Cardiac muscle cell (in vitro differentiated cells and primary cell): ENCODE measurements at regions not wholly inside any gene's neighbourhood (a gene's known extent, or its start where the extent isn't known, plus 50 kb on each side); places are given as distances from the start of the nearest gene placed in this dataset.

Experiments
- DNase-seq, 2 donors: peaks; one replicate each; pipeline versions ENCODE4 v3.0.0 to v3.0.0-alpha.2; 2010 to 2017; ENCODE audit warnings: low read depth in 1 of 2, low spot score in 1 of 2
- H3K27ac ChIP-seq: fragments of 200-600 bp; sonication (generic); 2 replicates; pipeline ENCODE4 v1.5.1; 2016
- H3K27me3 ChIP-seq: fragments of 200-600 bp; sonication (generic); 2 replicates; pipeline ENCODE4 v1.6.0; 2016; ENCODE audit warnings: control low read depth
- H3K36me3 ChIP-seq: fragments of 200-600 bp; sonication (generic); 2 replicates; pipeline ENCODE4 v1.5.1; 2016; ENCODE audit warnings: control low read depth
- H3K4me1 ChIP-seq: fragments of 200-600 bp; sonication (generic); 2 replicates; pipeline ENCODE4 v1.8.1; 2017; ENCODE audit warnings: low read depth, mild to moderate bottlenecking, mixed run types
- H3K4me3 ChIP-seq: fragments of 200-600 bp; sonication (generic); 2 replicates; pipeline ENCODE4 v1.5.1; 2016; ENCODE audit warnings: mild to moderate bottlenecking
- H3K9me3 ChIP-seq: fragments of 200-600 bp; sonication (generic); 2 replicates; pipeline ENCODE4 v1.5.1; 2017; ENCODE audit warnings: low read depth, mild to moderate bottlenecking, control low read depth
- TF ChIP-seq, protein P1 (sequence below): IDR thresholded peaks from 2 replicates; pipeline ENCODE4 v1.5.1; 2012; ENCODE audit warnings: low read depth, mild to moderate bottlenecking, low read length

DNA sequence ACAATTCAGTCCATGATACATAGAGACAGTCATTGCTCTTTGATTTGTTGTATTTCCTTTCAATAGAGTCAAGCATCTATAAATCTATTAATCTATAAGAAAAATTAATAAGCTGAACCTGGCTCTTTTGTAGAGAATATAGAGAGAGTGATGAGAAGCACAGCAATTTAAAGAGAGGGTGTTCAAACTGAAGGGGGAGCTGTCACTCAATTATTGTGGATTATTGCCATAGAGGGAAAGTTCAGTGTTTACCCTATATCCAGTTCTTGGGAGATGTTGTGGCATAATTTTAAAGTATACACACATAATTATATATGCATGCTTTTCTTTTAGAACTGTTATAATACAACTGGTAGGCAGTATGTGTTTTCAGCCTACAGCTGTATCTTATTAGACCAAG, 1469.0 kb upstream of the PABPC4L start:
- Histone ChIP-seq H3K27ac (no peak overlapping the region), H3K4me1 (no peaks in the 10 kb centered on the region), H3K27me3 (no peaks in the 10 kb centered on the region), H3K9me3 (no peaks in the 10 kb centered on the region), H3K36me3 (no peaks in the 10 kb centered on the region), H3K4me3 (no peak overlapping the region)
- TF ChIP-seq, protein P1, sequence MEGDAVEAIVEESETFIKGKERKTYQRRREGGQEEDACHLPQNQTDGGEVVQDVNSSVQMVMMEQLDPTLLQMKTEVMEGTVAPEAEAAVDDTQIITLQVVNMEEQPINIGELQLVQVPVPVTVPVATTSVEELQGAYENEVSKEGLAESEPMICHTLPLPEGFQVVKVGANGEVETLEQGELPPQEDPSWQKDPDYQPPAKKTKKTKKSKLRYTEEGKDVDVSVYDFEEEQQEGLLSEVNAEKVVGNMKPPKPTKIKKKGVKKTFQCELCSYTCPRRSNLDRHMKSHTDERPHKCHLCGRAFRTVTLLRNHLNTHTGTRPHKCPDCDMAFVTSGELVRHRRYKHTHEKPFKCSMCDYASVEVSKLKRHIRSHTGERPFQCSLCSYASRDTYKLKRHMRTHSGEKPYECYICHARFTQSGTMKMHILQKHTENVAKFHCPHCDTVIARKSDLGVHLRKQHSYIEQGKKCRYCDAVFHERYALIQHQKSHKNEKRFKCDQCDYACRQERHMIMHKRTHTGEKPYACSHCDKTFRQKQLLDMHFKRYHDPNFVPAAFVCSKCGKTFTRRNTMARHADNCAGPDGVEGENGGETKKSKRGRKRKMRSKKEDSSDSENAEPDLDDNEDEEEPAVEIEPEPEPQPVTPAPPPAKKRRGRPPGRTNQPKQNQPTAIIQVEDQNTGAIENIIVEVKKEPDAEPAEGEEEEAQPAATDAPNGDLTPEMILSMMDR: no peak
- no peak for DNase-seq
